ENCODE measurements at regions not wholly inside any gene's neighbourhood (a gene's known extent, or its start where the extent isn't known, plus 50 kb on each side); places are given as distances from the start of the nearest gene placed in this dataset.

- TF ChIP-seq CTCF (conservative IDR thresholded peaks at IDR 0.05): no peak
- TF ChIP-seq EZH2 (IDR thresholded peaks at IDR 0.05; ENCODE audit: low read depth): no peak
Observed at GRCh38 chr2:60320724-60321123, 232.7 kb downstream of the BCL11A start.

Data from PC-9 (cell line).